SK-N-SH treated with all-trans-retinoic acid at 6 μM for 48 hours (cell line): ENCODE measurements at regions not wholly inside any gene's neighbourhood (a gene's known extent, or its start where the extent isn't known, plus 50 kb on each side); places are given as distances from the start of the nearest gene placed in this dataset.
"Not testable (repeated sequence)": the region's sequence is repeated elsewhere in the genome, so short reads cannot be mapped to it uniquely, and the experiment has no call there.

Experiments
- ATAC-seq: fragments of 200-7000 bp; cut with Tn5 transposase; 3 replicates; pipeline ENCODE4 v1.9.1; 2020; ENCODE audit warnings: mild to moderate bottlenecking, moderate library complexity
- ARNTL ChIP-seq: fragments of 450-650 bp; formaldehyde crosslinking; IDR thresholded peaks from 2 replicates; pipeline ENCODE4 v1.5.0; 2020; ENCODE audit warnings: low read depth, mild to moderate bottlenecking, moderate library complexity, borderline replicate concordance
- BACH2 ChIP-seq: fragments of 250-450 bp; sonication (Bioruptor Pico); IDR thresholded peaks from 2 replicates; pipeline ENCODE4 v1.9.0; 2021; ENCODE audit warnings: mild to moderate bottlenecking, borderline replicate concordance
- GLIS3 ChIP-seq: fragments of 250-450 bp; sonication (Bioruptor Pico); IDR thresholded peaks from 2 replicates; pipeline ENCODE4 v1.5.0; 2020; ENCODE audit warnings: mild to moderate bottlenecking, moderate library complexity
- ISL1 ChIP-seq: fragments of 250-450 bp; sonication (Bioruptor Pico); IDR thresholded peaks from 2 replicates; pipeline ENCODE4 v2.1.2; 2022; ENCODE audit warnings: mild to moderate bottlenecking, moderate library complexity
- OSR1 ChIP-seq: fragments of 250-450 bp; sonication (Bioruptor Pico); IDR thresholded peaks from 2 replicates; pipeline ENCODE4 v1.8.0; 2022; ENCODE audit warnings: moderate library complexity, mild to moderate bottlenecking, inconsistent platforms
- PPARA ChIP-seq: fragments of 250-450 bp; sonication (Bioruptor Pico); IDR thresholded peaks from 2 replicates; pipeline ENCODE4 v1.5.0; 2020; ENCODE audit warnings: mild to moderate bottlenecking, borderline replicate concordance
- RARB ChIP-seq: fragments of 250-450 bp; sonication (Bioruptor Pico); IDR thresholded peaks from 2 replicates; pipeline ENCODE4 v1.8.0; 2021; ENCODE audit warnings: mild to moderate bottlenecking, moderate library complexity
- SNAI2 ChIP-seq: fragments of 250-450 bp; sonication (Bioruptor Pico); IDR thresholded peaks from 2 replicates; pipeline ENCODE4 v1.5.0; 2020; ENCODE audit warnings: mild to moderate bottlenecking, moderate library complexity
- ZC3H10 ChIP-seq: fragments of 250-450 bp; sonication (Bioruptor Pico); IDR thresholded peaks from 2 replicates; pipeline ENCODE4 v1.5.1; 2021; ENCODE audit warnings: mild to moderate bottlenecking, moderate library complexity
- ZFP3 ChIP-seq: fragments of 250-450 bp; sonication (Bioruptor Pico); IDR thresholded peaks from 2 replicates; pipeline ENCODE4 v1.5.0; 2020; ENCODE audit warnings: mild to moderate bottlenecking, moderate library complexity
- ZFP30 ChIP-seq: fragments of 450-650 bp; formaldehyde crosslinking; IDR thresholded peaks from 2 replicates; pipeline ENCODE4 v1.5.0; 2022; ENCODE audit warnings: mild to moderate bottlenecking, moderate library complexity
- ZNF565 ChIP-seq: fragments of 450-650 bp; formaldehyde crosslinking; conservative IDR thresholded peaks from 2 replicates; pipeline ENCODE4 v1.5.0; 2020; ENCODE audit warnings: low read depth, mild to moderate bottlenecking, moderate library complexity
- ZNF70 ChIP-seq: fragments of 450-650 bp; formaldehyde crosslinking; IDR thresholded peaks from 2 replicates; pipeline ENCODE4 v1.5.0; 2020; ENCODE audit warnings: mild to moderate bottlenecking, moderate library complexity
- TF ChIP-seq, protein P1 (sequence below): fragments of 250-450 bp; sonication (Bioruptor Pico); IDR thresholded peaks from 2 replicates; pipeline ENCODE4 v1.8.0; 2021; ENCODE audit warnings: low read depth, mild to moderate bottlenecking, moderate library complexity, borderline replicate concordance
- TF ChIP-seq, protein P2 (sequence below): fragments of 250-450 bp; sonication (Bioruptor Pico); IDR thresholded peaks from 2 replicates; pipeline ENCODE4 v1.5.0; 2020; ENCODE audit warnings: mild to moderate bottlenecking, moderate library complexity
- TF ChIP-seq, protein P3 (sequence below): fragments of 250-450 bp; sonication (Bioruptor Pico); IDR thresholded peaks from 2 replicates; pipeline ENCODE4 v1.5.1; 2020; ENCODE audit warnings: low read depth, mild to moderate bottlenecking, moderate library complexity
- TF ChIP-seq, protein P4 (sequence below): fragments of 250-450 bp; sonication (Bioruptor Pico); IDR thresholded peaks from 2 replicates; pipeline ENCODE4 v1.5.1; 2021; ENCODE audit warnings: mild to moderate bottlenecking, moderate library complexity

DNA sequence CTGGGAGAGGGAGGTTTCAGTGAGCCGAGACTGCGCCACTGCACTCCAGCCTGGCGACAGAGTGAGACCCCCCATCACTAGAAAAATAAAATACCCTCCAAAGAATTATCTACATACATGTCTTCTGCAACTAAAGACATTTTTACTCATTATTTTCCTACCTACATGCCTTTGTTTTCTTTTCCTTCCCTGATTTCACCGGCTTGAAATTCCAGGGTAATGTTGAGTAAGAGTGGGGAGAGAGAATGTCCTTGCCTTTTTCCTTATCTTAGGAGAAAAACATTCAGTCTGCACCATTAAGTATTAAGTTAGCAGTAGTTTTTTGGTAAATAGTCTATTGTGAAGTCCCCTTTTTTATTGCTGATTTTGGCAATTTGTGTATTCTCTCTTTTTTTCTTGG is 82.4 kb upstream of the C15orf39 start:
- ATAC-seq: not testable (repeated sequence)

DNA sequence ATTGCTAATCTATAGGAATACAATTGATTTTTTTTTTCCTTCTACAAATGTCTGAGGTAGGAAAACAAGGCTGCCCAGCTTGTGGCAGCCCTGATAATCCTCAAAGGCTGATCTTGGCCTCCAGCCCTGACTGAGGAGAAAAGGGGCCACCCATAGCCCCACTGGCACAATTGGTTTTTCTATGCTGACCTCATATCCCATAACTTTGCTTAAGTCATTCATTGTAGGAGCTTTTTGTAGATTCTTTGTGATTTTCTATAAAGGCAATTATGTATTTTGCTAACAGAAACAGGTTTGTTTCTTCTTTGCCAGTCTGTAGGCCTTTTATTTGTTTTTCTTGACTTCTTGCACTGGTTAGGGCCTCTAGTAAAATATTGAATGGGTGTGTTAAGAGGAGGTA is 80.2 kb upstream of the C15orf39 start:
- TF ChIP-seq ZFP3: no peak
- no peak for TF ChIP-seq ZC3H10
- TF ChIP-seq, protein P1, sequence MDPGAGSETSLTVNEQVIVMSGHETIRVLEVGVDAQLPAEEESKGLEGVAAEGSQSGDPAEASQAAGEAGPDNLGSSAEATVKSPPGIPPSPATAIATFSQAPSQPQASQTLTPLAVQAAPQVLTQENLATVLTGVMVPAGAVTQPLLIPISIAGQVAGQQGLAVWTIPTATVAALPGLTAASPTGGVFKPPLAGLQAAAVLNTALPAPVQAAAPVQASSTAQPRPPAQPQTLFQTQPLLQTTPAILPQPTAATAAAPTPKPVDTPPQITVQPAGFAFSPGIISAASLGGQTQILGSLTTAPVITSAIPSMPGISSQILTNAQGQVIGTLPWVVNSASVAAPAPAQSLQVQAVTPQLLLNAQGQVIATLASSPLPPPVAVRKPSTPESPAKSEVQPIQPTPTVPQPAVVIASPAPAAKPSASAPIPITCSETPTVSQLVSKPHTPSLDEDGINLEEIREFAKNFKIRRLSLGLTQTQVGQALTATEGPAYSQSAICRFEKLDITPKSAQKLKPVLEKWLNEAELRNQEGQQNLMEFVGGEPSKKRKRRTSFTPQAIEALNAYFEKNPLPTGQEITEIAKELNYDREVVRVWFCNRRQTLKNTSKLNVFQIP (CRISPR knock-in tag): no peak
- TF ChIP-seq GLIS3 (CRISPR knock-in tag): no peak
- TF ChIP-seq, protein P2, sequence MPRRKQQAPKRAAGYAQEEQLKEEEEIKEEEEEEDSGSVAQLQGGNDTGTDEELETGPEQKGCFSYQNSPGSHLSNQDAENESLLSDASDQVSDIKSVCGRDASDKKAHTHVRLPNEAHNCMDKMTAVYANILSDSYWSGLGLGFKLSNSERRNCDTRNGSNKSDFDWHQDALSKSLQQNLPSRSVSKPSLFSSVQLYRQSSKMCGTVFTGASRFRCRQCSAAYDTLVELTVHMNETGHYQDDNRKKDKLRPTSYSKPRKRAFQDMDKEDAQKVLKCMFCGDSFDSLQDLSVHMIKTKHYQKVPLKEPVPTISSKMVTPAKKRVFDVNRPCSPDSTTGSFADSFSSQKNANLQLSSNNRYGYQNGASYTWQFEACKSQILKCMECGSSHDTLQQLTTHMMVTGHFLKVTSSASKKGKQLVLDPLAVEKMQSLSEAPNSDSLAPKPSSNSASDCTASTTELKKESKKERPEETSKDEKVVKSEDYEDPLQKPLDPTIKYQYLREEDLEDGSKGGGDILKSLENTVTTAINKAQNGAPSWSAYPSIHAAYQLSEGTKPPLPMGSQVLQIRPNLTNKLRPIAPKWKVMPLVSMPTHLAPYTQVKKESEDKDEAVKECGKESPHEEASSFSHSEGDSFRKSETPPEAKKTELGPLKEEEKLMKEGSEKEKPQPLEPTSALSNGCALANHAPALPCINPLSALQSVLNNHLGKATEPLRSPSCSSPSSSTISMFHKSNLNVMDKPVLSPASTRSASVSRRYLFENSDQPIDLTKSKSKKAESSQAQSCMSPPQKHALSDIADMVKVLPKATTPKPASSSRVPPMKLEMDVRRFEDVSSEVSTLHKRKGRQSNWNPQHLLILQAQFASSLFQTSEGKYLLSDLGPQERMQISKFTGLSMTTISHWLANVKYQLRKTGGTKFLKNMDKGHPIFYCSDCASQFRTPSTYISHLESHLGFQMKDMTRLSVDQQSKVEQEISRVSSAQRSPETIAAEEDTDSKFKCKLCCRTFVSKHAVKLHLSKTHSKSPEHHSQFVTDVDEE: no peak
- TF ChIP-seq, protein P3, sequence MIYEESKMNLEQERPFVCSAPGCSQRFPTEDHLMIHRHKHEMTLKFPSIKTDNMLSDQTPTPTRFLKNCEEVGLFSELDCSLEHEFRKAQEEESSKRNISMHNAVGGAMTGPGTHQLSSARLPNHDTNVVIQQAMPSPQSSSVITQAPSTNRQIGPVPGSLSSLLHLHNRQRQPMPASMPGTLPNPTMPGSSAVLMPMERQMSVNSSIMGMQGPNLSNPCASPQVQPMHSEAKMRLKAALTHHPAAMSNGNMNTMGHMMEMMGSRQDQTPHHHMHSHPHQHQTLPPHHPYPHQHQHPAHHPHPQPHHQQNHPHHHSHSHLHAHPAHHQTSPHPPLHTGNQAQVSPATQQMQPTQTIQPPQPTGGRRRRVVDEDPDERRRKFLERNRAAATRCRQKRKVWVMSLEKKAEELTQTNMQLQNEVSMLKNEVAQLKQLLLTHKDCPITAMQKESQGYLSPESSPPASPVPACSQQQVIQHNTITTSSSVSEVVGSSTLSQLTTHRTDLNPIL (CRISPR knock-in tag): no peak
- TF ChIP-seq ZNF70 (CRISPR knock-in tag): no peak
- TF ChIP-seq ZNF565 (CRISPR knock-in tag): no peak
- TF ChIP-seq SNAI2 (CRISPR knock-in tag): no peak
- TF ChIP-seq PPARA: no peak
- TF ChIP-seq BACH2 (CRISPR knock-in tag): no peak
- no peak for TF ChIP-seq ARNTL (CRISPR knock-in tag)
- TF ChIP-seq, protein P4, sequence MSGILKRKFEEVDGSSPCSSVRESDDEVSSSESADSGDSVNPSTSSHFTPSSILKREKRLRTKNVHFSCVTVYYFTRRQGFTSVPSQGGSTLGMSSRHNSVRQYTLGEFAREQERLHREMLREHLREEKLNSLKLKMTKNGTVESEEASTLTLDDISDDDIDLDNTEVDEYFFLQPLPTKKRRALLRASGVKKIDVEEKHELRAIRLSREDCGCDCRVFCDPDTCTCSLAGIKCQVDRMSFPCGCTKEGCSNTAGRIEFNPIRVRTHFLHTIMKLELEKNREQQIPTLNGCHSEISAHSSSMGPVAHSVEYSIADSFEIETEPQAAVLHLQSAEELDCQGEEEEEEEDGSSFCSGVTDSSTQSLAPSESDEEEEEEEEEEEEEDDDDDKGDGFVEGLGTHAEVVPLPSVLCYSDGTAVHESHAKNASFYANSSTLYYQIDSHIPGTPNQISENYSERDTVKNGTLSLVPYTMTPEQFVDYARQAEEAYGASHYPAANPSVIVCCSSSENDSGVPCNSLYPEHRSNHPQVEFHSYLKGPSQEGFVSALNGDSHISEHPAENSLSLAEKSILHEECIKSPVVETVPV (CRISPR knock-in tag): no peak
- TF ChIP-seq, all 23 proteins: peak for 0
- ATAC-seq: no peak

DNA sequence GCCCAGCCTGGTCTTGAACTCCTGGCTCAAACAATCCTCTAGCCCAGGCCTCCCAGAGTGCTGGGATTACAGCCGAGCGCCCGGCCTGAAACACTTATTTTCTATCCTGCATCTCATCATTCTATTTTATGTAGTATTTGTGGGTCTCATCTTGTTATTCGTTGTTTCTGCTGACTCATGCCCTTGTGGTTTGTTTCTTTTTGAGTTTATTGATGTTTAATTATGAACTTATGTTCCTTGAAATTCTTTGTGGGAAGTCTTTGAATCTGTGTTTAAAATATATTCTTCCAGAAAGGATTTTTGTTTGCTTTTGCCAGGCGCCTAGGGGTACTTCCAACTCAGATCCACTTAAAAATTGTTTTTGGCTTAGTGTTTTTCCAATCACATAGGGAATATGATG is 78.3 kb upstream of the C15orf39 start:
- no peak for ATAC-seq
- TF ChIP-seq ARNTL (CRISPR knock-in tag): no peak
- no peak for TF ChIP-seq ZC3H10
- TF ChIP-seq RARB: no peak
- TF ChIP-seq, protein P2: no peak
- no peak for TF ChIP-seq ZFP3
- no peak for TF ChIP-seq OSR1 (CRISPR knock-in tag)

DNA sequence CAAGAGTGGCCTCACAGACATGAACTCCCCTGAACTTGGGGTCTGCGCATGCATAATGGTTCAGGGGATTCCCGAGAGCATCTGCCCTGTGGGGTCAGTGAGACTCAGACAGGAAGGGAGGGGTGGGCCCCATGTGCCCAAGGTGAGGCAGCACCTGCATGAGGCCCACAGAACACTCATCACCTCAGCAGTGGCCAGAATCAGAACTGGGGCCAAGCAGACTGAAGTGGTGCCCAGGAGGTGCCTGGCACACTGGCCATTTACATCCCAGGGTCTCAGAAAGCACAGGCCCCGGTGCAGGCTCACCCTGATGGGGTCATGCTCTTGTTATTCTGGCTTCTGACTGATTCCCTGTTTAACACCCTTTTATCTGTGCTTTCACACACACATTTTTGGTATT is 77.4 kb upstream of the C15orf39 start:
- ATAC-seq: not testable (repeated sequence)

DNA sequence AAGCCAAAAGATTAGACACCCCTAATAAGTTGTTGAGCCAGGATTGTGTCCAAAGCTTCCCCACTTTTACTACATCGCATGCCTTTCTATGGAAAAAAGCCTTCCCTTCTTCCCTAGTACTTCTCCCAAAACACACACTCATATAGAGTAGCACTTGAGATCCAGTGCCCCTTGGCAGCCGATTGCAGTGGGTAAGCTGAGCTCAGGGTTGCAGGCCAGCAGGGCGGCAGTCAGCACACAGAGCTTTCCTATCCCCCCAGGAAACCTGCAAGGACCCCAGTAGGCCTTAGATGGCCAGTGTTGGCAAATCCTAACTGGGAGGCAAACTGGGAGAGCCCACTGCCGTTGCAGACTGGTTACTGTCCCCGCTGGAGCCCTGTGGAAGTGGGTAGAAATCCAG is 75.7 kb upstream of the C15orf39 start:
- no peak for TF ChIP-seq ISL1 (CRISPR knock-in tag)
- TF ChIP-seq, protein P2: no peak
- no peak for TF ChIP-seq ZFP30 (CRISPR knock-in tag)
- ATAC-seq: no peak
